ENCODE measurements at regions not wholly inside any gene's neighbourhood (a gene's known extent, or its start where the extent isn't known, plus 50 kb on each side); places are given as distances from the start of the nearest gene placed in this dataset.

GRCh38 chr10:33764694-33765185 lies 430.3 kb upstream of the NRP1 start:
- no peak for TF ChIP-seq POLR2A (IDR thresholded peaks at IDR 0.05)
- no peak for TF ChIP-seq POLR2AphosphoS5 (IDR thresholded peaks at IDR 0.05)
- no peak for TF ChIP-seq EP300 (IDR thresholded peaks at IDR 0.05)
- TF ChIP-seq CTCF (IDR thresholded peaks at IDR 0.05), result no peak
- WGBS, 2 donors, result 81 to 84% methylated on average over 1 of the region's 1 CpG
- Histone ChIP-seq H3K27me3 (no peaks in the 10 kb centered on the region), H3K27ac (no peak overlapping the region), H3K4me3 (no peak overlapping the region), H3K9me3 (no peaks in the 10 kb centered on the region), H3K4me1 (no peaks in the 10 kb centered on the region), H3K36me3 (no peaks in the 10 kb centered on the region)
- intact Hi-C loops (cut with DNase I), result no loop called here
- DNase-seq, result no peak

- Histone ChIP-seq H3K27me3 (no peaks in the 10 kb centered on the region), H3K9me3 (no peaks in the 10 kb centered on the region), H3K4me1 (no peaks in the 10 kb centered on the region), H3K4me3 (no peak overlapping the region), H3K36me3 (no peaks in the 10 kb centered on the region), H3K27ac (no peak overlapping the region)
- intact Hi-C loops (cut with DNase I), result no loop called here
- DNase-seq, result no peak
- TF ChIP-seq POLR2AphosphoS5 (IDR thresholded peaks at IDR 0.05) (no peak), POLR2A (IDR thresholded peaks at IDR 0.05) (no peak)
- 74 to 80% methylated on average over 12 of the region's 12 CpGs for WGBS, 2 donors
Measured at GRCh38 chr10:33760056-33760943, 425.8 kb upstream of the NRP1 start.

DNA sequence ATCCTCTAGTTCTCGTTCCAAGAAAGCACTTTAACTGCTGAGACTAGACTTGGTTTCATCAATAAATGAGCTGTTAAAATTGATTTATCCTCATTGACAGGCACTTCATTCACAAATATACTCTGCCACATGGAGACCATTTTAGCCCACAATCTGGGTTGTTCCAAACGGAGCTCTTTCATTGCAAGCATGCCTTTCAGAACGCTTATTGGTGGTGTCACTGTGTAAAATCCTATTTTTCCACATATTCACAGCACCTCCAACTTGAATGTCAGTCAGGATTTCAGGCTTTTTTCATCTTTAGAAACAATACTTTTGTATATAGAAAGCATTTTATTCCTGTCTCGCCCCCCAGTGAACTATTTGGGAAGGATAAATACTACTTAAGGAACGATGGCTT lies 424.7 kb upstream of the NRP1 start:
- WGBS, 2 donors, result 88 to 93% methylated on average over 5 of the region's 5 CpGs
- Histone ChIP-seq H3K27ac (no peak overlapping the region), H3K36me3 (no peaks in the 10 kb centered on the region), H3K9me3 (no peaks in the 10 kb centered on the region), H3K4me3 (no peak overlapping the region), H3K4me1 (no peaks in the 10 kb centered on the region), H3K27me3 (no peaks in the 10 kb centered on the region)
- DNase-seq, result no peak
- TF ChIP-seq POLR2A (IDR thresholded peaks at IDR 0.05) (no peak), POLR2AphosphoS5 (IDR thresholded peaks at IDR 0.05) (no peak), EP300 (IDR thresholded peaks at IDR 0.05) (no peak), CTCF (IDR thresholded peaks at IDR 0.05) (no peak)
- intact Hi-C loops (cut with DNase I), result no loop called here

DNA sequence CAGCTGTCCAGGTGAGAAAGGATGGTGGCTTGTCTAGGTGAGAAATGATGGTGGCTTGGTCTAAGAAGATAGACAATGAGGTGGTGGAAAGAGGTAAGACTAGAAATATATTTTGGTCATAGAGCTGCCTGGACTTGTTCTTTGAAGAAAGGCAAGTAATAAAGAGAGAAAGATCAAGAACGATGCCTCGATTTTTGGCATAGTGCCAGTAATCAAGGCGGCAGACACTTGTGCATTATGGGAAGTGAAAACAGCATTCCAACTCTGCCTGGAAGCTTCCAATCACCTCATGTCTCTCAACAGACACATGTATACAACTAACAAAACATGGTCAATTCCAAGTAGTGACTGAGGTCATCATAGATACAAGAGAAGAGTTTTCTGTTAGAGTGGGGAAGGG lies 423.8 kb upstream of the NRP1 start:
- intact Hi-C loops (cut with DNase I), result no loop called here
- 72 to 77% methylated on average over 3 of the region's 3 CpGs for WGBS, 2 donors
- no peak for TF ChIP-seq POLR2A (IDR thresholded peaks at IDR 0.05)
- TF ChIP-seq EP300 (IDR thresholded peaks at IDR 0.05), result no peak
- no peak for TF ChIP-seq CTCF (IDR thresholded peaks at IDR 0.05)
- no peak for TF ChIP-seq POLR2AphosphoS5 (IDR thresholded peaks at IDR 0.05)
- DNase-seq, result no peak
- Histone ChIP-seq H3K36me3 (no peaks in the 10 kb centered on the region), H3K27me3 (no peaks in the 10 kb centered on the region), H3K4me3 (no peak overlapping the region), H3K9me3 (no peaks in the 10 kb centered on the region), H3K4me1 (no peaks in the 10 kb centered on the region), H3K27ac (no peak overlapping the region)

DNA sequence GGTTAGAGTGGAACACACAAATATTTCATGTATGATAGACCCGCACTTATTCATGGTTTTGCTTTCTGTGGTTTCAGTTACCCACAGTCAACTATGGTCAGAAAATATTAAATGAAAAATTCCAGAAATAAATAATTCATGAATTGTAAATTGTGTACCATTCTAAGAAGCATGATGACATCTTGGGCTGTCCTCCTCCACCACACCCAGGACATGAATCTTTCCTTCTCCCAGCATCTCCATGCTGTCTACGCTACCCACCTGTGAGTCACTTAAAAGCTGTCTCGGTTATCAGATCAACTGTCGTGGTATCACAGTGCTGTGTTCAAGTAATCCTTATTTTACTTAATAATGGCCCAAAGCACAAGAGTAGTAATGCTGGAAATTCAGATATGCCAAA lies 419.6 kb upstream of the NRP1 start:
- H3K9me3 ChIP-seq, result no peaks in the 10 kb centered on the region
- H3K4me3 ChIP-seq, result no peak overlapping the region
- WGBS, 2 donors, result 93 to 94% methylated on average over 4 of the region's 4 CpGs
- peaks cover 0 to 4% (median 0%) of the 10 kb centered on the region in 4 donors for H3K4me1 ChIP-seq
- H3K27ac ChIP-seq, result no peak overlapping the region
- intact Hi-C loops (cut with DNase I), result no loop called here
- DNase-seq, result no peak
- H3K36me3 ChIP-seq, result no peaks in the 10 kb centered on the region
- TF ChIP-seq CTCF (IDR thresholded peaks at IDR 0.05) (no peak), POLR2AphosphoS5 (IDR thresholded peaks at IDR 0.05) (no peak), EP300 (IDR thresholded peaks at IDR 0.05) (no peak), POLR2A (IDR thresholded peaks at IDR 0.05) (no peak)
- no peaks in the 10 kb centered on the region for H3K27me3 ChIP-seq

Measured in sigmoid colon (tissue), 6 donors.